GM12873 (cell line): ENCODE measurements at regions not wholly inside any gene's neighbourhood (a gene's known extent, or its start where the extent isn't known, plus 50 kb on each side); places are given as distances from the start of the nearest gene placed in this dataset.

Experiments
- TF ChIP-seq, protein P1 (sequence below): IDR thresholded peaks from 2 replicates; pipeline ENCODE4 v1.5.1; 2012; ENCODE audit warnings: low read depth, mild to moderate bottlenecking, moderate library complexity, low read length, control low read depth; ENCODE audit not compliant: insufficient read depth; ENCODE audit errors: missing control alignments

DNA sequence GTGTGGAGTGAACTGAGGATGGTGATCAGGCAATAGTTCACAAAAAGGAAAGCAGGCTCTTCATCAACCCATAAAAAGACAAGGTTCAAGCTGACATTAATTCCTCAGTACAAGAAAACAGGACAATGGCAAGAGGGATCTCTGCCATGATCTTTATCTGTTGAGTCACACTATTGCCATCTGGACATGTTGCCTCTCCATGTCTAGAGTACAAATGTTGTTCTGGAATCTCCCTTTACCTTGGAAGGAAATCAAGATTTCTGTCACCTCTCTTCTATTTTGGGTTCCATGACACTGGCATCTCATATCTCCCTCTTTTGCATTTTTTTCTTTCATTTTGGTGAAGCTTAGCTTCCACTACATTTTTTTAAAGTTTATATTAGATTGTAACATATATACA is 329.1 kb downstream of the USP25 start:
- TF ChIP-seq, protein P1, sequence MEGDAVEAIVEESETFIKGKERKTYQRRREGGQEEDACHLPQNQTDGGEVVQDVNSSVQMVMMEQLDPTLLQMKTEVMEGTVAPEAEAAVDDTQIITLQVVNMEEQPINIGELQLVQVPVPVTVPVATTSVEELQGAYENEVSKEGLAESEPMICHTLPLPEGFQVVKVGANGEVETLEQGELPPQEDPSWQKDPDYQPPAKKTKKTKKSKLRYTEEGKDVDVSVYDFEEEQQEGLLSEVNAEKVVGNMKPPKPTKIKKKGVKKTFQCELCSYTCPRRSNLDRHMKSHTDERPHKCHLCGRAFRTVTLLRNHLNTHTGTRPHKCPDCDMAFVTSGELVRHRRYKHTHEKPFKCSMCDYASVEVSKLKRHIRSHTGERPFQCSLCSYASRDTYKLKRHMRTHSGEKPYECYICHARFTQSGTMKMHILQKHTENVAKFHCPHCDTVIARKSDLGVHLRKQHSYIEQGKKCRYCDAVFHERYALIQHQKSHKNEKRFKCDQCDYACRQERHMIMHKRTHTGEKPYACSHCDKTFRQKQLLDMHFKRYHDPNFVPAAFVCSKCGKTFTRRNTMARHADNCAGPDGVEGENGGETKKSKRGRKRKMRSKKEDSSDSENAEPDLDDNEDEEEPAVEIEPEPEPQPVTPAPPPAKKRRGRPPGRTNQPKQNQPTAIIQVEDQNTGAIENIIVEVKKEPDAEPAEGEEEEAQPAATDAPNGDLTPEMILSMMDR: no peak

DNA sequence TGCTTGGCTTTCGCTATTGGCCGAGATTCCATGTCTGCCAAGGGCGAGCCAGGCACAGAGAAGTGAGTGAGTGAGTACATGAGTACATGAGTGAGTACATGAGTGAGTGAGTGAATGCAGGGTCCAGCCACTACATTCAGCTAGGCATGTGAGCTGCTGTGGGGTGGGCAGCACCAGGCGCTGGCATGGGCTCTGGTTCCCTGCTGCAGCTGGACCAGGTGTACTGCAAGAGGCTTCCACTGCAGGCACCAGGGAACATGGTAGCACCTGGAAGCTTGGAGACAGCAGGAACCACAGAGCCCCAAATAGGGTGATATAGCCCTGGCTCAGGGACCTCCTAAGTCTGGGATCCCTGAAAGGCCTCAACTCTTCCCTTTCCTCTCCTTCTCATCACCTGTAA is 330.2 kb downstream of the USP25 start:
- TF ChIP-seq, protein P1: no peak

DNA sequence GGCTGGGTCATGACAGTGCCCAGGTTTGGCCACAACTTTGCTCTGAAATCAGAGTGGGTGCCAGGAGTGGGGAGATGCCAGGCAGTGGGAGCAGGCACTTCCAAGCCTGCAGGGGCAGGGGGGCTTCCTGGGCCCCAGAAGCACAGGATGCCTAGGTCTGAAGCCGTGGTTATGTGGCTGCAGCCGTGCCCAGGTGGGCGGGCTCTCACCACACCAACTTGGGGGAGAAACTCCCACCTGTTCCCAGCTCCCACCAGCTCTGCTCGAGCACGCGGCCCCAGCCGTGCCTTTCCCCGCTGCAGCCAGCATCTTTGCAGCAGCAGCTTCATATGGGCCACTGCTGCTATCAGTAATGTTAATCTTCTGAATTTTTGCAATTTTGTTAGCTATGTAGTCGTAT is 331.4 kb downstream of the USP25 start:
- TF ChIP-seq, protein P1: no peak

DNA sequence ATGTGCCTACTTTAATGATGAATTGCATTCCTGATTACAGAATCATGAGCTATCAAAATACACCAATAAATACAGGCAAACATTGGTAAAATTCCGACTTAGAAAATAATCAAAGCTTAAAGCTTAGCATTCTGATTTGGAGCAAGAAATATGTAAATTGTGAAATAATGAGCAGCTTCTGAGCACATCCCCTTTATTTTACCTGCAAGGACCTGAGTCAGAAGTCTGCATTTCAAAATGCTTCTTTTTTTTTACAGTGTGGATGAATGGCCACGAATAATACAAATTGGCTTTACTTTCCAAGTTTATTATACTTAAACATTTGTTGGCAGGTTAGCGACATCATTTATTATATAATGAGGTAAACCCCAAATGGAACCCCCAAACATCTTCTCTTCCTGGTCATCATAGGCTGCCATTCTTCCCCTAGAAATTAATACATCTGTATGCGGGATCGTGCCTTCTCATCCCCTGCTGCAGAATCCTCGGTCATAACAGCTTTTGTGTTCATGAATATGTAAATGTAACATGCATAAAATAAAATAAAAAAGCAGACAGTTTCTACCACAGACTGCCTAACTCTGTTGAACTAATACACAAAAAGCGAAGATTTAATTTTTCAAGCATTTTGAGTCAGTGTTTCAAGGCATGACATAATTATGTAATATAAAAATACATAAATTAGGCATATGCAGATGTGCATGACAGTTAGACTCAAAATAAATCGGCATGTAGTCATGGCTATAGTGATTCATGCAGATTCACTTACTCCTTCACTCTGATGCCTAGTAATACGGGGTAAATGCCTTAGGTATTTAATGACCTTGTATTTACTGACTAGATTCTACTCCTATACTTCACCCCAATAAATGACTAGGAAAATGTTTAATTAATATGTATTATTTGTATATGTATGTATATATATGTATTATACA is 339.7 kb downstream of the USP25 start:
- TF ChIP-seq, protein P1: no peak

DNA sequence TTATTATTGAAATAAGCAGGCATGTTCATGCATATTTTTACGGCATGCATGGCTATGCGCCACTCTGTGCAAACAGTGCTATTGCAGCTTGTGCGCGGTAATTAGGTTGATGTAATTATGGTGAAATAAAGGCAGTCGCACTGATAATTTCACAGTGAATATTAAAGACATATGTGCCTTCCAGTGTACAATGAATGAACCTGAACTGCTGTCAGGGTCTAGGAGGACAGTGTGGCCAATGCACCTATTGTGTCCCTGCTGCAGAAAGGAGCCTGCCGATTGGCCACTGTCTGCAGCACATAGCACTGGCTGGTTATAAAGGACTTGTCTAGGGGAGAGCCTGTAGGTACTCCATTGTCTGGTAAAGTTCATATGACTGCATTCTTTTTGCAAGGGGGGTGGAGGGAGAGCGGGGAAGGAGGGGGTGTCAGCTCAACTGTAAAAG is 340.4 kb downstream of the USP25 start:
- TF ChIP-seq, protein P1: no peak

DNA sequence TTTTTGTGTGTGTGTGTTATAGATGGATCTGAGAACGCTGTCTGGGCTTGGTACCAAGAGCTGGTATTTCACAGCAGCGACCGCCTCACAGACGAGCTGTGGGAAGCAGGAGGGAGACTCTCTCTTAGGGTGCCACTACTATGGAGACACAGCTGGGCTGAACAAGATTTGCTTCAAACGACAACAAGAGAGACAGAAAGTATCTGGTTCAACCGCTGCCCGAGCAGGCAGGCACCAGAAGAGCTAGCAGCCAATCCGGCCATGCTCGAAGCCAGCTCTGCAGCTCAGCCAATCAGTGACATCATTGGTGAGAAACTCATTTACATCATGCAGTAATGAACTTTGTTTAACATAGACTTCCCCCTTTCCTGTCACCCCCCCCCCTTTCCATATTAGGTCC is 341.3 kb downstream of the USP25 start:
- TF ChIP-seq, protein P1: no peak

DNA sequence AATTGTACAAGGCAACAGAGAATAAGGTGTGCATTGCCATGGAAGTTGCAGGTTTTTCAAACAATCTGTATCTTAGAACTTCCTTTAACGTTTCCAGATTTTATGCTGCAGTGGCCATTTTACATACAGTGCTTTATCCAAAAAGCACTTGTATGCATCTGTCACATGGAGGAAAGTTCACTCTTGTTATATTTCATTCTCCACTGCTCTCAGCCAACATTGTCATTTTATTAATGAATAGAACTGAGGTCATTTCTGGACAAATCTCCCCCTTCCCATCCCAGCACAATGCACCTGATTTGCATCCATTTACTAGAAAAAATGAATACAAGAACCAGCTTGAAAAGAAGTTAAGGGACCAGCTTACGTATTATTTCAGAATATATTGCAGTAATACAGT is 342.0 kb downstream of the USP25 start:
- TF ChIP-seq, protein P1: no peak
